ENCODE measurements at regions not wholly inside any gene's neighbourhood (a gene's known extent, or its start where the extent isn't known, plus 50 kb on each side); places are given as distances from the start of the nearest gene placed in this dataset.

DNA sequence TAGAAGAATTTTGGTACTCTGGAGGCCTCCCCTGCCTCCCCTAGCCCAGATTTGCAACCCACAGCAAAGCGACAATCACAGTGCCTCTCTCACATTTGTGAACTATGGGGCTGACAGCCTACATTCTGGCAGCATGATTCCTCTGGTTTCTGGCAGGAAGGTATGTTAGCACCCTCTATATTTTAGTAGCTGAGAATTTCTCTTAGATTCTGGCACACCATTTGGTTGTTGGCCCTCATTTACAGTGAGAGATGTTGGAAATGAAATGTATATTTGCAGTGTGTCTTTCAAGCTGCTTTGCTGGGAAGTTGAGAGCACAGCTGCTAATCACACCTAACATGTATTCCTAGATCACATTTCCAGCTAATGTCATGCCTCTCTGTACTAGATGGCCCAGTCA lies 735.0 kb downstream of the FGF9 start:
- TF ChIP-seq, protein P1, sequence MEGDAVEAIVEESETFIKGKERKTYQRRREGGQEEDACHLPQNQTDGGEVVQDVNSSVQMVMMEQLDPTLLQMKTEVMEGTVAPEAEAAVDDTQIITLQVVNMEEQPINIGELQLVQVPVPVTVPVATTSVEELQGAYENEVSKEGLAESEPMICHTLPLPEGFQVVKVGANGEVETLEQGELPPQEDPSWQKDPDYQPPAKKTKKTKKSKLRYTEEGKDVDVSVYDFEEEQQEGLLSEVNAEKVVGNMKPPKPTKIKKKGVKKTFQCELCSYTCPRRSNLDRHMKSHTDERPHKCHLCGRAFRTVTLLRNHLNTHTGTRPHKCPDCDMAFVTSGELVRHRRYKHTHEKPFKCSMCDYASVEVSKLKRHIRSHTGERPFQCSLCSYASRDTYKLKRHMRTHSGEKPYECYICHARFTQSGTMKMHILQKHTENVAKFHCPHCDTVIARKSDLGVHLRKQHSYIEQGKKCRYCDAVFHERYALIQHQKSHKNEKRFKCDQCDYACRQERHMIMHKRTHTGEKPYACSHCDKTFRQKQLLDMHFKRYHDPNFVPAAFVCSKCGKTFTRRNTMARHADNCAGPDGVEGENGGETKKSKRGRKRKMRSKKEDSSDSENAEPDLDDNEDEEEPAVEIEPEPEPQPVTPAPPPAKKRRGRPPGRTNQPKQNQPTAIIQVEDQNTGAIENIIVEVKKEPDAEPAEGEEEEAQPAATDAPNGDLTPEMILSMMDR (IDR thresholded peaks at IDR 0.05; ENCODE audit: insufficient read depth, low read depth, low read length) = no peak
- TF ChIP-seq EZH2 (IDR thresholded peaks at IDR 0.05; ENCODE audit: insufficient read depth, low read length) = no peak
